Motor neuron (in vitro differentiated cells): ENCODE measurements at regions not wholly inside any gene's neighbourhood (a gene's known extent, or its start where the extent isn't known, plus 50 kb on each side); places are given as distances from the start of the nearest gene placed in this dataset.

Source experiments
- ATAC-seq, 8 experiments: fragments of 200-7000 bp; cut with Tn5 transposase; replicated peaks in 6 of 8; 2 replicates each; pipeline ENCODE4 v1.8.0; 2021; ENCODE audit warnings: mild to moderate bottlenecking in 8 of 8, moderate library complexity in 8 of 8
- H3K27ac ChIP-seq, 2 donors: fragments of 250-450 bp; sonication (Bioruptor Pico); 2 replicates each; pipeline ENCODE4 v1.9.0; 2021; ENCODE audit warnings: antibody characterized with exemption in 2 of 2, mild to moderate bottlenecking in 2 of 2, moderate library complexity in 1 of 2
- H3K4me1 ChIP-seq, 2 donors: fragments of 250-450 bp; sonication (Bioruptor Pico); replicated peaks in 1 of 2; 2 replicates each; pipeline ENCODE4 v1.6.1; 2021; ENCODE audit warnings: antibody characterized with exemption in 2 of 2, mild to moderate bottlenecking in 2 of 2, moderate library complexity in 1 of 2
- H3K4me3 ChIP-seq, 5 donors: fragments of 250-450 bp; sonication (Bioruptor Pico); 2 replicates each; pipeline ENCODE4 v1.9.0; 2021; ENCODE audit warnings: antibody characterized with exemption in 5 of 5, mild to moderate bottlenecking in 5 of 5, moderate library complexity in 4 of 5
- WGBS, 10 experiments: fragments of 450-650 bp; shearing (Covaris generic); methylation state at CpG; one replicate each; pipeline ENCODE4 v1.0.0; 2022; 5-methylcytosine and 5-hydroxymethylcytosine counted together
- in situ Hi-C, 9 experiments: fragments of 400-800 bp; cut with MboI; loops; one replicate each; pipeline ENCODE4 v1.15.0; 2021; ENCODE audit warnings: low sequenced_read_pairs in 9 of 9, low pct_unique_long_range_greater_than_20kb in 2 of 9; ENCODE audit not compliant: unreplicated experiment in 9 of 9

- in situ Hi-C loops = no loop called here
- H3K4me1 ChIP-seq = peaks cover 6 to 18% of the 10 kb centered on the region in 2 donors
- no peak overlapping the region for H3K27ac ChIP-seq
- 27 to 100% (median 82%) methylated on average over 1 to 6 of the region's 6 CpGs; no CpG with 5 or more reads in 1 of the 10 experiments for WGBS, 10 experiments
- no peak overlapping the region for H3K4me3 ChIP-seq
- no peak for ATAC-seq
These were observed 188.6 kb upstream of the SOX5 start for GRCh38 chr12:24138041-24138440.

DNA sequence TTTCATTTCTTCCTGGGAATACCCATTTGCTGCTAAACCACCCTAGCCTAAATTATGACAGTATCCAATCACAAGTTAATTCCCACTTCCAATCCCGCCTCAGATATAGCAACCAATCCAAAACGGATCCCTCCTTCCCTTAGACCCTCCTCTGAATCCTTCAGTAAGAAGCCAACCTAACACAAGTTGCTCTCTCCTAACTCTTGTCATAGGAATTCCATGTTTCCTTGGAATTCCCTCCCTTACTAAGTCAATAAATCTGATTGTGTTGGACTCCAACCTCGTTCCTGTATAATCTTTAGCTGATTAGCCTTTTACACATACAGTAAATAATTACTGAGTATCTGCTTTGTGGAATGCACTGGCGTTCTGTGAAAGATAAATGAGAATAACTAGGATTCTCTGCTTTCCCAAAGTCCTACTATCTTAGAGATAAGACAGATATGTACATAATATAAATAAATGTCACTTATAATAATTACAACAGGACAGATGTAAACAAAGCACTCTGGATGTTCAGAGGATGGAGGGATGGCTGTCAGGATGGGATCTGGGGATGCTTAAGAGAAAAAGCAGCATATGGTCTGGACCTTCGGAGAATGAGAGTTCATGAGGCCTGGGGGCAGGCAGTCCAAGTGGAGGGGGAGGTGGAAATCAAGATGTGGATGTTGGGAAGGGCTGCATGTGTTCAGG lies 185.8 kb upstream of the SOX5 start:
- ATAC-seq = peak in 1 of 8 experiments; percentile 41
- peaks cover 6 to 18% of the 10 kb centered on the region in 2 donors for H3K4me1 ChIP-seq
- H3K4me3 ChIP-seq = no peak overlapping the region
- no peak overlapping the region for H3K27ac ChIP-seq
- 7 to 100% (median 62%) methylated on average over 2 to 5 of the region's 5 CpGs; no CpG with 5 or more reads in 2 of the 10 experiments for WGBS, 10 experiments
- in situ Hi-C loops = no loop called here

GRCh38 chr12:24134092-24134491 lies 184.6 kb upstream of the SOX5 start:
- no peak for ATAC-seq

GRCh38 chr12:24133384-24133783 lies 183.9 kb upstream of the SOX5 start:
- peaks cover 0 to 6% of the 10 kb centered on the region in 2 donors for H3K4me1 ChIP-seq
- in situ Hi-C loops = no loop called here
- no peak for ATAC-seq
- WGBS, 10 experiments = 17 to 100% (median 37%) methylated on average over 2 to 4 of the region's 4 CpGs; no CpG with 5 or more reads in 2 of the 10 experiments
- H3K4me3 ChIP-seq = no peak overlapping the region
- H3K27ac ChIP-seq = no peak overlapping the region

More at GRCh38 chr12:24134092-24134491, 184.6 kb upstream of the SOX5 start:
- in situ Hi-C loops = no loop called here
- Histone ChIP-seq H3K4me3 (no peak overlapping the region), H3K4me1 (peaks cover 4 to 13% of the 10 kb centered on the region in 2 donors), H3K27ac (no peak overlapping the region)

DNA sequence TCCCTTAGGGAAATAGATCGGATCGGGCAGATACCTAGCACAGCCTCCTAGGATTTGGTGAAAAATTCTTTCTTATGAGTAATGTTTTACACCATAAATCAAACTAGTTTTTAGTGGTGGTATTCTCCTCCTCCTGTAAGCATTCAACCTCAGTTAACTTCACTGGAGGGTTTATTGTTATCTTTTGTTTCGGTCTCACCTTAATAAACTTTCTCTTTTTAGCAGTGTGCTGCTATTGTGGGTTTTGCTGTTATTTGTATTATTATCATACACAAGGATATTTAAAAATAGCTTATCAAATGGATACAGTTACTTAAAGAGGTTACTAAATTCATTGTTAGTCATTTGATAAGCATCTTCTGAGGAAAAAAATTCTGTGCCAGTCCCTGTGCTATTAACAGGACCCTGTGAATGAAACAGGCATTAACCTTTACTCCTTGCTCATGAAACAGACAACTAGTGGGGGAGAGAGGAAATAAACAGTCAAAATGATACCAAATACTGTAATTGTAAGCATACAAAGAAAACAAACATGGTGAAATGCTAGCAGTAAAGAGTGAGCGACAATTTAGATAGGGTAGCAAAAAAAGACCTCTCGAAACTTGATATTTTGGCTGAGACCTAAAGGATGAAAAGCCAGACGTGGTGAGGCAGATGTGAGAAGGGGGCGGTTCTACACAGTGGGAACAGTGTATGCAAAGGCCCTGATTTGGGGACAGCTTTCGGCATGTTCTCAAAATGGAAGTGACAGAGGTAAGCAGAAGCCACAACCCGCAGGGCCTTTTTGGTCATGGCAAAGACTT lies 178.7 kb upstream of the SOX5 start:
- no peaks in the 10 kb centered on the region for H3K4me1 ChIP-seq
- 31 to 97% (median 94%) methylated on average over 3 to 8 of the region's 9 CpGs; no CpG with 5 or more reads in 2 of the 10 experiments for WGBS, 10 experiments
- in situ Hi-C loops = no loop called here
- no peak overlapping the region for H3K27ac ChIP-seq
- no peak overlapping the region for H3K4me3 ChIP-seq
- no peak for ATAC-seq

DNA sequence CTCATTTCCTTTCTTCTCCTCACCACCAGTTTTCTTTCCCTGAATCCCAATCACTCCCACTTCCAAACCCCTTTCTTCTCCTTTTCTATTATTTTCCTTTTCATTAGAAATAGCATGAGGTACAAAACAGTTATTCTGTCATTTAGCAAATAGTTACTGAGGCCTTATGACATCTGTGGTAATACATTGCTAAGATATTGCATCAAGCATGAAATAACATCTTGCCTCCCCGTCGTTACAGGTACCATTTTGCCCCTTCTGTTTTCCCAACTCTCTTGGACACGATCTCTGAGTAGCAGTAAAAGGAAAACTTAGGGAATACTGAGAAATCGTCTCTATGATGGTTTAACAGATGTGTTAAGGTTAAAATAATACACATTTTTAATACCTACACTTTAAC lies 175.8 kb upstream of the SOX5 start:
- Histone ChIP-seq H3K4me1 (peaks cover 0 to 3% of the 10 kb centered on the region in 2 donors), H3K27ac (no peak overlapping the region), H3K4me3 (no peak overlapping the region)
- WGBS, 10 experiments = 0 to 100% (median 92%) methylated on average over 2 to 4 of the region's 4 CpGs
- ATAC-seq = no peak
- in situ Hi-C loops = no loop called here

DNA sequence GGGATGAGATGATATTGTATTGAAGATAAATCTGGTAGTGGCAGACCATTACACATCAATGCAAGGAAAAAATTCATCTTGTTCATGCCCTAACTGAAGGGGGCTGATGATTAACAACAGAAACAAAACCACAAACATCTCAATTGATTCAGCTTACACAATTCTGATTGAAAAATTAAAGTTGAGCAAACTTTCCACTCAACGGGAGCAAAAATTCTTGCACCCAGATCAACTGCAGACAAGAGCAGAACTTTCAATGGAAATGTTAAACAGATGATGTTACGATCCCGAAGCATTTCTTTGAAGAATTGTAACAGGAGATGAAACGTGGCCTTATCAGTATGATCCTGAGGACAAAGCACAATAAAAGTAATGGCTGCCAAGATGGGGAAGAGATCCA lies 172.4 kb upstream of the SOX5 start:
- WGBS, 10 experiments = 0 to 93% (median 81%) methylated on average over 1 to 4 of the region's 4 CpGs; no CpG with 5 or more reads in 2 of the 10 experiments
- Histone ChIP-seq H3K4me3 (no peak overlapping the region), H3K27ac (no peak overlapping the region), H3K4me1 (peaks cover 0 to 3% of the 10 kb centered on the region in 2 donors)
- no peak for ATAC-seq
- in situ Hi-C loops = loop anchor here in 1 of 9 experiments (25.0 kb wide), 1 partner anchor 440 kb away; no protein-coding TSS in a partner anchor

DNA sequence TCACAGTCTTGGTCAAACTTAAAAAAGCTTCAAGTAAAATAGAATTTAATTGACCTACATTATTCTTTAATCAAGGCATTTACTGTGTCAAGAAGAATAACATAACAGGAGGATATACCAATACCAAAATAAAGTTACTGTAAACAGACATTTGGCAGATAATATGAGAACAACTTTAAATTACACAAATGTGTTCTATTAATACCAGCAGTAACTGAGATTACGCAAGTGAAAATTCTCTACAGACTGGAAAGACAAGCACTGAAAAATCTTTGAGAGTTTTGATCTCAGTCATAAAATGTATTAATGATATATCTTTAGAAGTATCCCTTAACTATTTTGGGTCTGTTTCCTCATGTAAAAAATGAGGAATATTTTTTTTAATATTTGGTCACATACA lies 169.2 kb upstream of the SOX5 start:
- 67 to 100% (median 100%) methylated on average over 1 of the region's 1 CpG; no CpG with 5 or more reads in 4 of the 10 experiments for WGBS, 10 experiments
- peaks cover 0 to 3% of the 10 kb centered on the region in 2 donors for H3K4me1 ChIP-seq
- in situ Hi-C loops = loop anchor here in 1 of 9 experiments (25.0 kb wide), 1 partner anchor 444 kb away; no protein-coding TSS in a partner anchor
- no peak overlapping the region for H3K4me3 ChIP-seq
- H3K27ac ChIP-seq = no peak overlapping the region
- no peak for ATAC-seq

DNA sequence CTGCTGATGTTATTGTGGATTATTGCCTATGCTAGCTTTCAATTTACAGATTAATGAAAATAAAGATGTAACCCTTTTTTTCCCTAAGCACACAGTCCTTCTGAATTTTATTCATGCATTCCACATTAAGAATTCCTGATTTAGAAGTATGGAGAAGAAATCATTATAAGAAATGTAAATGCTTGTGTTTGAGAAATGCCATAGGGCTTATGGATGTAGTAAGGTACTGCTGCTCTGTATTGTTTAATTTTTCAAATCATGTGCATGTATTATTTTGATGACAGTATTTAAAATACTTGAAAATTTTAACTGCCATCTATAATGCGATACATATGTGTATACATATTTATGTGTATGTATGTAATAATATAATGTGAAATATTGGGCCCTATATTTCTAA lies 167.1 kb upstream of the SOX5 start:
- Histone ChIP-seq H3K4me1 (no peaks in the 10 kb centered on the region), H3K27ac (no peak overlapping the region), H3K4me3 (no peak overlapping the region)
- in situ Hi-C loops = loop anchor here in 1 of 9 experiments (25.0 kb wide), 1 partner anchor 446 kb away; no protein-coding TSS in a partner anchor
- ATAC-seq = peak in 1 of 8 experiments; percentile 93
- 0 to 92% (median 50%) methylated on average over 1 of the region's 1 CpG; no CpG with 5 or more reads in 1 of the 10 experiments for WGBS, 10 experiments

DNA sequence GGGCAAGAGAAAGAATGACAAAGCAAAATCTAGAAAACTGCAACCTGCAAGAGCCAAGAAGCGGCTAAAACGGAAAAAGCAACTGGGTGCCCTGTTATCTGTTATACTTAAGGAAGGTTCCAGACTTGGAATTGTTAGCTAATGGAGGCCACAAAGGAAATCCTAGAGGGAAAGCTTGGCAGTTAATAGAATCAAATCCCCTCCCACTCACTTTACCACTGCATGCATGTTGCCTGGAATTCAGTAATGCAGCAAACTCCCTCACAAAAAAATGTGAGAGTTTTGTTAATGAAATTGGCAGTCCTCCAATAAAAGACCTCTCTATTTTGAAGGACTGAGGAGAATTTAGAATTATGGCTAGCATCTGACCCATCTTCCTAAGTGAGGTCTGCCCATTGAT lies 164.2 kb upstream of the SOX5 start:
- Histone ChIP-seq H3K4me1 (no peaks in the 10 kb centered on the region), H3K4me3 (no peak overlapping the region), H3K27ac (no peak overlapping the region)
- WGBS, 10 experiments = 60 to 100% (median 87%) methylated on average over 1 to 2 of the region's 2 CpGs
- in situ Hi-C loops = loop anchor here in 1 of 9 experiments (25.0 kb wide), 1 partner anchor 449 kb away; no protein-coding TSS in a partner anchor
- ATAC-seq = no peak

- Histone ChIP-seq H3K4me3 (no peak overlapping the region), H3K27ac (no peak overlapping the region), H3K4me1 (peaks cover 0 to 8% of the 10 kb centered on the region in 2 donors)
- WGBS, 10 experiments = 23 to 100% (median 84%) methylated on average over 2 of the region's 2 CpGs; no CpG with 5 or more reads in 1 of the 10 experiments
- in situ Hi-C loops = loop anchor here in 1 of 9 experiments (25.0 kb wide), 1 partner anchor 451 kb away; no protein-coding TSS in a partner anchor
- ATAC-seq = no peak
These were observed 162.1 kb upstream of the SOX5 start for GRCh38 chr12:24111616-24112015.

DNA sequence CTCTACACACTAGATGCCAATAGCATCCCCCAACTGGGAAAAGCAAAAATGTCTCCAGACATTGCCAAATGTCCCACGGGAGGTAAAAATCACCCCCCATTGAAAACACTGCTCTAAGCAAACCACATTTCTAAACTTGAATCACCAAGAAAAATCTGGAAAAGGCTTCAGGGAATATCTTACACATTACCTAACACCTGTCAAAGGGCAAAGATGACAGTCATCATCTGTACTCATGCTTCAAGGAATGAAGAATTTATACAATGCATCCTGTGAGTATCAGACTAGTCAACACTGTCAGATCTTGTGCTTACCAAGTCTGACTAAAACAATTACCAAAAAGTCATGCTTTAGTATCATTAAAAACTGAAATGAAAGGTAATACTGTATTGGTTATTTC lies 161.6 kb upstream of the SOX5 start:
- peaks cover 0 to 8% of the 10 kb centered on the region in 2 donors for H3K4me1 ChIP-seq
- no peak overlapping the region for H3K4me3 ChIP-seq
- in situ Hi-C loops = loop anchor here in 1 of 9 experiments (25.0 kb wide), 1 partner anchor 451 kb away; no protein-coding TSS in a partner anchor
- WGBS, 10 experiments = 0 to 100% (median 100%) methylated on average over 1 of the region's 1 CpG; no CpG with 5 or more reads in 3 of the 10 experiments
- no peak for ATAC-seq
- H3K27ac ChIP-seq = no peak overlapping the region
